ENCODE measurements at regions not wholly inside any gene's neighbourhood (a gene's known extent, or its start where the extent isn't known, plus 50 kb on each side); places are given as distances from the start of the nearest gene placed in this dataset.

DNA sequence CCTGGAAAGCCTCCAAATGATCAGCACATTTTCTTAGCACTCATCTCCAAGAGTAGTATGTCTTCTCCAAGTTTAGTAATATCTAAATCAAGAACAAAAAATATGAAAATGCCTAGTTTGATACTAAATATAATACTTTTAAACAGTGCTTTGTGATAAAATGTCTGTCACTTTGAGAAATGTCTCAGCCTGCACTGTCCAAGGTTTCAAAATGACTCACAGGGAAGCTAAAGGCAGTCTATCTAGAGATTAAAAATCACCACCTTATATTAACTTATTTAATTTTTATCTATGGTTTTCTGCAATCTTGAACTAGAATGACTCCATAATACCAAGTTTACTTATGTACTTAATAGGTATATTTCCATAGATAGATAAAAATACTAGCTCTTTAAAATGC lies 633.0 kb upstream of the C9orf72 start:
- Histone ChIP-seq H3K36me3 (no peaks in the 10 kb centered on the region), H3K4me1 (replicated peaks) (no peaks in the 10 kb centered on the region), H3K4me3 (no peak overlapping the region), H3K9me3 (no peaks in the 10 kb centered on the region), H3K27ac (no peak overlapping the region), H3K27me3 (replicated peaks; ENCODE audit: insufficient read depth) (no peaks in the 10 kb centered on the region)
- TF ChIP-seq, protein P1, sequence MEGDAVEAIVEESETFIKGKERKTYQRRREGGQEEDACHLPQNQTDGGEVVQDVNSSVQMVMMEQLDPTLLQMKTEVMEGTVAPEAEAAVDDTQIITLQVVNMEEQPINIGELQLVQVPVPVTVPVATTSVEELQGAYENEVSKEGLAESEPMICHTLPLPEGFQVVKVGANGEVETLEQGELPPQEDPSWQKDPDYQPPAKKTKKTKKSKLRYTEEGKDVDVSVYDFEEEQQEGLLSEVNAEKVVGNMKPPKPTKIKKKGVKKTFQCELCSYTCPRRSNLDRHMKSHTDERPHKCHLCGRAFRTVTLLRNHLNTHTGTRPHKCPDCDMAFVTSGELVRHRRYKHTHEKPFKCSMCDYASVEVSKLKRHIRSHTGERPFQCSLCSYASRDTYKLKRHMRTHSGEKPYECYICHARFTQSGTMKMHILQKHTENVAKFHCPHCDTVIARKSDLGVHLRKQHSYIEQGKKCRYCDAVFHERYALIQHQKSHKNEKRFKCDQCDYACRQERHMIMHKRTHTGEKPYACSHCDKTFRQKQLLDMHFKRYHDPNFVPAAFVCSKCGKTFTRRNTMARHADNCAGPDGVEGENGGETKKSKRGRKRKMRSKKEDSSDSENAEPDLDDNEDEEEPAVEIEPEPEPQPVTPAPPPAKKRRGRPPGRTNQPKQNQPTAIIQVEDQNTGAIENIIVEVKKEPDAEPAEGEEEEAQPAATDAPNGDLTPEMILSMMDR (IDR thresholded peaks at IDR 0.05), result no peak
- intact Hi-C loops (cut with DNase I), result no loop called here
- no peak for DNase-seq (ENCODE audit: low spot score)

DNA sequence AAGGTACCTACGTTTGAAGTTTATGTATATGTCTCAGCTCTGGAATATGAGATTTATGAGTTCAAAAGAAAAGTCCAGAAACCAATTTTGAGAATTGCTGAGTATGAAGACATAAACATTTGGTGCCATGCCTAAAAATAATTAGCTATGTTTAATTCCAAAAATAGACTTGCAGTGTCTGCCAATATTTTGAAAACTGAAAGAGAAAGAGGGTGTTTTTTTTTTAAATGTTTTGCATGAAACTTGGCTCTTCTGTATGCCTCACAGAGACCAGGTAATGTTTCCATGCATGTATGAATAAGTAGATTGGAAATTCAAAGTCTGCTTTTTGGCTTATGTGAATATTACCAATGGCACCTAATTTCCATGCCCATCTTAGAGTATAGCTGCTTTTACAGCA lies 634.4 kb upstream of the C9orf72 start:
- H3K27ac ChIP-seq, result no peak overlapping the region
- intact Hi-C loops (cut with DNase I), result no loop called here
- no peak for TF ChIP-seq POLR2AphosphoS5 (IDR thresholded peaks at IDR 0.05)
- TF ChIP-seq, protein P1 (IDR thresholded peaks at IDR 0.05), result no peak
- TF ChIP-seq POLR2A (IDR thresholded peaks at IDR 0.05), result no peak
- no peaks in the 10 kb centered on the region for H3K36me3 ChIP-seq
- no peaks in the 10 kb centered on the region for H3K9me3 ChIP-seq
- no peak for DNase-seq (ENCODE audit: low spot score)
- no peaks in the 10 kb centered on the region for H3K4me1 ChIP-seq (replicated peaks)
- WGBS, result 13% methylated on average over 1 of the region's 1 CpG
- H3K27me3 ChIP-seq (replicated peaks; ENCODE audit: insufficient read depth), result no peaks in the 10 kb centered on the region
- no peak overlapping the region for H3K4me3 ChIP-seq

DNA sequence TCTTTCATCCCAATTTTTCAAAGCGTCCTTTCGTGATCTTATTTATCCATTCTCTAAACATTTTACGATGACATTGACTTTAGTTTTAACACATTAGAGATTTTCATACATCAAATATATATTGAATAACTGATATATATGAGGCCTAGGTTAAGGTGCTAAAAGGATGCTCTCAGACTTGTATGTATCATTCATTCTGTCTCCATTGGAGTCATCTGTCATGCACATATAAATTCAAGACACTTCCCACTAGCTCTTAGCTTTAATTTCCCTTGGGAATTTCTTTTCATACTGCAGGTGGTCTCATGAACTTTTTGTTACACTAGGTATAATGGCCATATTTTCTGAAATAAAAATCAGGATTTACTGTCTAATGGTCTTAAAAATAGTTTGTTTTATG lies 635.8 kb upstream of the C9orf72 start:
- 97% methylated on average over 3 of the region's 3 CpGs for WGBS
- no peak overlapping the region for H3K27ac ChIP-seq
- TF ChIP-seq, protein P1 (IDR thresholded peaks at IDR 0.05), result no peak
- TF ChIP-seq POLR2AphosphoS5 (IDR thresholded peaks at IDR 0.05), result no peak
- TF ChIP-seq POLR2A (IDR thresholded peaks at IDR 0.05), result no peak
- no peak for DNase-seq (ENCODE audit: low spot score)
- H3K9me3 ChIP-seq, result no peaks in the 10 kb centered on the region
- H3K36me3 ChIP-seq, result no peaks in the 10 kb centered on the region
- H3K4me3 ChIP-seq, result no peak overlapping the region
- no peaks in the 10 kb centered on the region for H3K27me3 ChIP-seq (replicated peaks; ENCODE audit: insufficient read depth)
- intact Hi-C loops (cut with DNase I), result no loop called here
- H3K4me1 ChIP-seq (replicated peaks), result no peaks in the 10 kb centered on the region

DNA sequence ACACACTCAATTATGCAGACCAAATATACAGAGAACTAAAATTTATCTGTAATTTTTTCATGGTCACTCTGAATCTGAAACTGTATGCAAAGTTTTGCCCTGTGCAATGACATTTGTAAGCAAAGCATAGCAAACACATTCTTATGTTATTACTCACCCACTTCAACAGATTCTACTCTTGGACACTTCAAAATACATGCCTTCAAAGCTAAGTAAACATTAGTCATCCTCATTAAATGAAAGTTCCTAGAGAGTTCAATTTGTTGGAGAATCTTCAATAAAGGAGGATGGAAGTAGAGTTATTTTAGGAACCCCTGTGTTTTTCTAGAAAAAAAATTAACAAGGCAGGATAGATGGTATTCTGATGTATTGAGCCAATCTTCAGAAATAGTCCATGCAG lies 639.7 kb upstream of the C9orf72 start:
- DNase-seq (ENCODE audit: low spot score), result no peak
- Histone ChIP-seq H3K27ac (no peak overlapping the region), H3K36me3 (no peaks in the 10 kb centered on the region), H3K9me3 (no peaks in the 10 kb centered on the region), H3K27me3 (replicated peaks; ENCODE audit: insufficient read depth) (no peaks in the 10 kb centered on the region), H3K4me1 (replicated peaks) (no peaks in the 10 kb centered on the region), H3K4me3 (no peak overlapping the region)
- intact Hi-C loops (cut with DNase I), result no loop called here
- TF ChIP-seq POLR2AphosphoS5 (IDR thresholded peaks at IDR 0.05) (peak; percentile 36), POLR2A (IDR thresholded peaks at IDR 0.05) (no peak)

DNA sequence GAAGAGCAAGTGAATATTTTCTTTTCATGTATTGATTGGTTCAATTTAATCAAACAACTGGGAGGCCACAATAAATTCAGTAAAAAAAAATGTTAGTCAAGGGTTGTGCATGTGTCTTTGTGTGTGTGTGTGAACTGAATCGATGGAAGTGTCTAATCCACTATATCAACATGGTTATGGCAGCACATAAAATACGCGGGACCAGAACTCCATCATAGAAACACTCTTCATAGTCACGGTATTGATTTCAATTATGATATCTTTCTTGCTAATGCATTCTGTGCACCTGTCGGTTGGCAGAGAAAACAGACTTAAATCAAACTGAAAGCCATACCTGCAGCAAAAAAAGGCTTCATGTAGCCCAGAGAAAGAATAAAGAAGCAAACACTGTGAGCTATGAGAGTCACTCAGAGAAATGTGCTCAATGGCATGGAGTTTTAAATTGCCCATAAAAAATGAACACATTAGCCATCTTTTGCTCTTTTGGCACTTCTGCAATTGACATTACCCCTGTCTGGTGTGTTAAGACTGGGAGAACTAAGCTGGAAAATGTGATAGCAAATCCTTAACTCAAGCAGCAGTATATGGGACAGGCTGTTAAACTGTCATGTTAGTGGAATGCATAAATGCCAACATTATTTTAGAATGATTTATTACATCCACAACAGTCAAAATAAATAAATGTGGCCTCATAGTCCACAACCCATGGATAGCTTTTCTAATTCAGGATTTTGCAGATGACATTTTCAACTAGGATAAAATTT lies 642.4 kb upstream of the C9orf72 start:
- Histone ChIP-seq H3K27me3 (replicated peaks; ENCODE audit: insufficient read depth) (no peaks in the 10 kb centered on the region), H3K27ac (no peak overlapping the region), H3K9me3 (no peaks in the 10 kb centered on the region), H3K36me3 (no peaks in the 10 kb centered on the region), H3K4me3 (no peak overlapping the region), H3K4me1 (replicated peaks) (no peaks in the 10 kb centered on the region)
- no peak for DNase-seq (ENCODE audit: low spot score)
- WGBS, result 62% methylated on average over 5 of the region's 5 CpGs
- TF ChIP-seq, protein P1 (IDR thresholded peaks at IDR 0.05), result no peak
- no peak for TF ChIP-seq POLR2A (IDR thresholded peaks at IDR 0.05)
- no peak for TF ChIP-seq POLR2AphosphoS5 (IDR thresholded peaks at IDR 0.05)
- intact Hi-C loops (cut with DNase I), result no loop called here

Data from prostate gland (tissue), 2 donors.